NT2/D1 (cell line): ENCODE measurements at regions not wholly inside any gene's neighbourhood (a gene's known extent, or its start where the extent isn't known, plus 50 kb on each side); places are given as distances from the start of the nearest gene placed in this dataset.
"Not testable (repeated sequence)": the region's sequence is repeated elsewhere in the genome, so short reads cannot be mapped to it uniquely, and the experiment has no call there.

Source experiments
- DNase-seq: peaks from one replicate; pipeline ENCODE4 v3.0.0-alpha.2; 2011; ENCODE audit warnings: low read depth, low spot score
- H3K27me3 ChIP-seq: 2 replicates; pipeline ENCODE4 v1.6.0; 2011; ENCODE audit warnings: mild to moderate bottlenecking; ENCODE audit not compliant: insufficient read length, insufficient read depth
- H3K36me3 ChIP-seq: 2 replicates; pipeline ENCODE4 v1.6.1; 2011; ENCODE audit warnings: mild to moderate bottlenecking, low read length, mixed read lengths; ENCODE audit not compliant: insufficient read depth, insufficient read length
- H3K4me1 ChIP-seq: 2 replicates; pipeline ENCODE4 v1.5.1; 2011; ENCODE audit not compliant: insufficient read depth, insufficient read length
- H3K4me3 ChIP-seq: 2 replicates; pipeline ENCODE4 v1.5.1; 2011; ENCODE audit warnings: low read depth; ENCODE audit not compliant: insufficient read length
- H3K9ac ChIP-seq: 2 replicates; pipeline ENCODE4 v1.6.0; 2011; ENCODE audit warnings: low read depth; ENCODE audit not compliant: insufficient read length
- H3K9me3 ChIP-seq: 2 replicates; pipeline ENCODE4 v1.5.1; 2011; ENCODE audit warnings: mild to moderate bottlenecking, low read length; ENCODE audit not compliant: insufficient read depth
- SUZ12 ChIP-seq: IDR thresholded peaks from 2 replicates; pipeline ENCODE4 v1.6.1; 2011; ENCODE audit not compliant: insufficient read length, insufficient read depth; ENCODE audit errors: extremely low read depth
- YY1 ChIP-seq: IDR thresholded peaks from 2 replicates; pipeline ENCODE4 v1.6.1; 2011; ENCODE audit not compliant: insufficient read length, insufficient read depth
- ZNF274 ChIP-seq: IDR thresholded peaks from 2 replicates; pipeline ENCODE4 v1.6.1; 2011; ENCODE audit warnings: mild to moderate bottlenecking, low read depth, low read length

- Histone ChIP-seq H3K9me3 (no peaks in the 10 kb centered on the region), H3K4me1 (no peaks in the 10 kb centered on the region), H3K36me3 (no peaks in the 10 kb centered on the region), H3K27me3 (no peaks in the 10 kb centered on the region), H3K9ac (no peak overlapping the region), H3K4me3 (no peak overlapping the region)
- TF ChIP-seq YY1 (no peak), SUZ12 (no peak), ZNF274 (no peak)
- no peak for DNase-seq
Measured at GRCh38 chr10:60589376-60589775, 188.9 kb upstream of the CDK1 start.

- H3K9me3 ChIP-seq, H3K27me3 ChIP-seq, H3K4me3 ChIP-seq, H3K9ac ChIP-seq, H3K4me1 ChIP-seq, DNase-seq, H3K36me3 ChIP-seq: not testable (repeated sequence)
Measured at GRCh38 chr10:60581782-60582181, 192.1 kb upstream of the ANK3 start.

- no peaks in the 10 kb centered on the region for H3K4me1 ChIP-seq
- no peak overlapping the region for H3K9ac ChIP-seq
- H3K27me3 ChIP-seq, result no peaks in the 10 kb centered on the region
- TF ChIP-seq YY1, result no peak
- no peak for TF ChIP-seq ZNF274
- no peak for TF ChIP-seq SUZ12
- DNase-seq, result no peak
- H3K36me3 ChIP-seq, result no peaks in the 10 kb centered on the region
- H3K9me3 ChIP-seq, result no peaks in the 10 kb centered on the region
- no peak overlapping the region for H3K4me3 ChIP-seq
Measured at GRCh38 chr10:60578217-60578616, 188.5 kb upstream of the ANK3 start.

GRCh38 chr10:60576130-60577069, 186.7 kb upstream of the ANK3 start:
- H3K9ac ChIP-seq, result no peak overlapping the region
- no peaks in the 10 kb centered on the region for H3K4me1 ChIP-seq
- no peaks in the 10 kb centered on the region for H3K27me3 ChIP-seq
- no peaks in the 10 kb centered on the region for H3K36me3 ChIP-seq
- no peaks in the 10 kb centered on the region for H3K9me3 ChIP-seq
- no peak for DNase-seq
- H3K4me3 ChIP-seq, result no peak overlapping the region
- TF ChIP-seq SUZ12, result no peak
- TF ChIP-seq YY1, result no peak
- TF ChIP-seq ZNF274, result no peak

GRCh38 chr10:60575105-60575504, 185.4 kb upstream of the ANK3 start:
- Histone ChIP-seq H3K9ac (no peak overlapping the region), H3K4me3 (no peak overlapping the region), H3K36me3 (no peaks in the 10 kb centered on the region), H3K4me1 (no peaks in the 10 kb centered on the region), H3K9me3 (no peaks in the 10 kb centered on the region), H3K27me3 (no peaks in the 10 kb centered on the region)
- no peak for DNase-seq
- TF ChIP-seq SUZ12 (no peak), ZNF274 (no peak), YY1 (no peak)

- Histone ChIP-seq H3K9ac (no peak overlapping the region), H3K4me3 (no peak overlapping the region), H3K9me3 (no peaks in the 10 kb centered on the region), H3K4me1 (no peaks in the 10 kb centered on the region), H3K27me3 (no peaks in the 10 kb centered on the region), H3K36me3 (no peaks in the 10 kb centered on the region)
- DNase-seq, result no peak
- no peak for TF ChIP-seq YY1
- no peak for TF ChIP-seq SUZ12
- no peak for TF ChIP-seq ZNF274
Measured at GRCh38 chr10:60574388-60574787, 184.7 kb upstream of the ANK3 start.

- no peaks in the 10 kb centered on the region for H3K36me3 ChIP-seq
- no peaks in the 10 kb centered on the region for H3K4me1 ChIP-seq
- DNase-seq, result no peak
- H3K4me3 ChIP-seq, result no peak overlapping the region
- H3K9me3 ChIP-seq, result no peaks in the 10 kb centered on the region
- TF ChIP-seq SUZ12, result no peak
- TF ChIP-seq ZNF274, result no peak
- TF ChIP-seq YY1, result no peak
- H3K27me3 ChIP-seq, result no peaks in the 10 kb centered on the region
- no peak overlapping the region for H3K9ac ChIP-seq
Measured at GRCh38 chr10:60573336-60573735, 183.7 kb upstream of the ANK3 start.
